K562 (cell line): ENCODE measurements at regions not wholly inside any gene's neighbourhood (a gene's known extent, or its start where the extent isn't known, plus 50 kb on each side); places are given as distances from the start of the nearest gene placed in this dataset.

ENCODE experiments used
- POU5F1 ChIP-seq: fragments of 150-350 bp; IDR thresholded peaks from 2 replicates; pipeline ENCODE4 v1.6.1; 2014; ENCODE audit warnings: borderline replicate concordance, low read length, low read depth, mild to moderate bottlenecking; ENCODE audit not compliant: partially characterized antibody
- TCF7 ChIP-seq: sonication (generic); IDR thresholded peaks from 2 replicates; pipeline ENCODE4 v1.6.1; 2016; ENCODE audit warnings: antibody characterized with exemption, borderline replicate concordance
- TEAD4 ChIP-seq, 2 experiments: sonication (generic) in 1 of 2; formaldehyde crosslinking in 1 of 2; IDR thresholded peaks; 2 replicates each; pipeline versions ENCODE4 v1.6.1 to v1.8.0; 2012 to 2022; ENCODE audit warnings: borderline replicate concordance in 1 of 2, inconsistent platforms in 1 of 2, low read length in 1 of 2, mild to moderate bottlenecking in 1 of 2, missing genetic modification reagents in 1 of 2
- ZNF583 ChIP-seq: fragments of 250-450 bp; sonication (Bioruptor Pico); IDR thresholded peaks from 2 replicates; pipeline ENCODE4 v1.4.0; 2020
- ZSCAN32 ChIP-seq: fragments of 450-650 bp; formaldehyde crosslinking; IDR thresholded peaks from 2 replicates; pipeline ENCODE4 v1.4.0; 2020; ENCODE audit warnings: mild to moderate bottlenecking, moderate library complexity
- TF ChIP-seq, protein P1 (sequence below): fragments of 250-450 bp; sonication (Bioruptor Pico); IDR thresholded peaks from 2 replicates; pipeline ENCODE4 v1.4.0; 2020; ENCODE audit warnings: borderline replicate concordance
- TF ChIP-seq, protein P2 (sequence below): fragments of 450-650 bp; IDR thresholded peaks from one replicate; pipeline ENCODE4 v1.6.1; 2018; ENCODE audit warnings: mild to moderate bottlenecking, moderate library complexity; ENCODE audit not compliant: partially characterized antibody
- TF ChIP-seq, protein P3 (sequence below): sonication (generic); formaldehyde crosslinking; IDR thresholded peaks from 2 replicates; pipeline ENCODE4 v1.9.0; 2022; ENCODE audit warnings: mild to moderate bottlenecking, missing genetic modification reagents
- TF ChIP-seq, protein P4 (sequence below): sonication (generic); formaldehyde crosslinking; IDR thresholded peaks from 2 replicates; pipeline ENCODE4 v1.8.0; 2023; ENCODE audit warnings: mild to moderate bottlenecking, missing genetic modification reagents
- TF ChIP-seq, protein P5 (sequence below): fragments of 450-650 bp; formaldehyde crosslinking; IDR thresholded peaks from 2 replicates; pipeline ENCODE4 v1.4.0; 2022; ENCODE audit warnings: missing genetic modification characterization

DNA sequence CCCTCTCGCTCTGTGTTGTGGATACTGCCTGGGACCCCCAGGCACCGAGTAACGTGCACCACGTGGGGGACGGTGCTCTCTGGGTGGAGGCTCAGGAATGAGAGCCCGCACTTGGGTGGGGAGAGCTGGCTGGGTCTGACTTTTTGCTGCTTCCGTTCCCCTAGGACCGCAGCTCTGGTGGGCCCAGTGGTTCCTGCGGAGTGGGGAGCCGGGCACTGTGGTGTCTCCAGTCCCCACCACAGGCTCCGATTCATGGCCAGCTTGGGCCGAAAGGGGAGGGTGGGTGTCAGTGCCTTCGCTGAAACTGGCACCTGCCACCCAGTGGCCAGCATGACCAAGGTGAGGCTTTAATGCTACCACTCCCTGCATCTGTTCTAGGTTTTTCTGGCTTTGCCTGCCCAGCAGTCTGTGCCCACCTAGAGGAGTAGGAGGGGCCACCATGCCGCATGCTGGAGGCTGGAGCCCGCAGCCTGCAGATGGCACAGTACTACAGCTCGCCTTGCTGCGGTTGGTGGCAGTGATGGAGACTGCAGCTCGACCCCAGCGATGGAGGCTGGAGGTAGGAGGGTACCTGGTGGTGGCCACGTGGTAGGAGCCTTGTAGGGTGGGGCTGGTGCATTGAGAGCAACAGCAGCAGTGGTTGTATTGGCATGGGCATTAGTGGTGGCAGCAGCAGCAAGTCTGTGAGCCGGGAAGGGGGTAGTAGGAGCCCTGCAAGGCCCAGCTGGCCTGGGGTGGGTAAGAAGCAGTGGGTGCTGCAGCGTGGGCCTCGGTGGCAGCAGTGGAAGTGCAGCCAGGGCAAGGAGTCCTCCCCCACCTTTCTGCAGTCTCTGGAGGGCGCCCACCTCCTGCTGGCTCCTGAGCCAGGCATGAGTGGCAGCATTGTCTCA, 118.8 kb upstream of the VPREB1 start (continued):
- TF ChIP-seq, protein P1, sequence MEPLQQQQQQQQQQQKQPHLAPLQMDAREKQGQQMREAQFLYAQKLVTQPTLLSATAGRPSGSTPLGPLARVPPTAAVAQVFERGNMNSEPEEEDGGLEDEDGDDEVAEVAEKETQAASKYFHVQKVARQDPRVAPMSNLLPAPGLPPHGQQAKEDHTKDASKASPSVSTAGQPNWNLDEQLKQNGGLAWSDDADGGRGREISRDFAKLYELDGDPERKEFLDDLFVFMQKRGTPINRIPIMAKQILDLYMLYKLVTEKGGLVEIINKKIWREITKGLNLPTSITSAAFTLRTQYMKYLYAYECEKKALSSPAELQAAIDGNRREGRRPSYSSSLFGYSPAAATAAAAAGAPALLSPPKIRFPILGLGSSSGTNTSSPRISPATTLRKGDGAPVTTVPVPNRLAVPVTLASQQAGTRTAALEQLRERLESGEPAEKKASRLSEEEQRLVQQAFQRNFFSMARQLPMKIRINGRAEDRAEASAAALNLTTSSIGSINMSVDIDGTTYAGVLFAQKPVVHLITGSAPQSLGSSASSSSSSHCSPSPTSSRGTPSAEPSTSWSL (CRISPR knock-in tag) = no peak
- TF ChIP-seq ZSCAN32 = no peak
- TF ChIP-seq POU5F1 = no peak
- TF ChIP-seq TEAD4 (IDR thresholded peaks at IDR 0.05; ENCODE audit: low read length) = no peak
- TF ChIP-seq TEAD4 (CRISPR knock-in tag; IDR thresholded peaks at IDR 0.05; ENCODE audit: borderline replicate concordance) = peak; percentile 74; the same call in 1 of the 2 replicates
- no peak for TF ChIP-seq TCF7
- TF ChIP-seq, protein P2, sequence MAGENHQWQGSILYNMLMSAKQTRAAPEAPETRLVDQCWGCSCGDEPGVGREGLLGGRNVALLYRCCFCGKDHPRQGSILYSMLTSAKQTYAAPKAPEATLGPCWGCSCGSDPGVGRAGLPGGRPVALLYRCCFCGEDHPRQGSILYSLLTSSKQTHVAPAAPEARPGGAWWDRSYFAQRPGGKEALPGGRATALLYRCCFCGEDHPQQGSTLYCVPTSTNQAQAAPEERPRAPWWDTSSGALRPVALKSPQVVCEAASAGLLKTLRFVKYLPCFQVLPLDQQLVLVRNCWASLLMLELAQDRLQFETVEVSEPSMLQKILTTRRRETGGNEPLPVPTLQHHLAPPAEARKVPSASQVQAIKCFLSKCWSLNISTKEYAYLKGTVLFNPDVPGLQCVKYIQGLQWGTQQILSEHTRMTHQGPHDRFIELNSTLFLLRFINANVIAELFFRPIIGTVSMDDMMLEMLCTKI = no peak
- TF ChIP-seq, protein P3, sequence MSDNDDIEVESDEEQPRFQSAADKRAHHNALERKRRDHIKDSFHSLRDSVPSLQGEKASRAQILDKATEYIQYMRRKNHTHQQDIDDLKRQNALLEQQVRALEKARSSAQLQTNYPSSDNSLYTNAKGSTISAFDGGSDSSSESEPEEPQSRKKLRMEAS (CRISPR knock-in tag) = 0 out of 2 replicates have a peak, but pooled peaks have one; percentile 48
- TF ChIP-seq, protein P4, sequence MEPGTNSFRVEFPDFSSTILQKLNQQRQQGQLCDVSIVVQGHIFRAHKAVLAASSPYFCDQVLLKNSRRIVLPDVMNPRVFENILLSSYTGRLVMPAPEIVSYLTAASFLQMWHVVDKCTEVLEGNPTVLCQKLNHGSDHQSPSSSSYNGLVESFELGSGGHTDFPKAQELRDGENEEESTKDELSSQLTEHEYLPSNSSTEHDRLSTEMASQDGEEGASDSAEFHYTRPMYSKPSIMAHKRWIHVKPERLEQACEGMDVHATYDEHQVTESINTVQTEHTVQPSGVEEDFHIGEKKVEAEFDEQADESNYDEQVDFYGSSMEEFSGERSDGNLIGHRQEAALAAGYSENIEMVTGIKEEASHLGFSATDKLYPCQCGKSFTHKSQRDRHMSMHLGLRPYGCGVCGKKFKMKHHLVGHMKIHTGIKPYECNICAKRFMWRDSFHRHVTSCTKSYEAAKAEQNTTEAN (CRISPR knock-in tag) = no peak
- TF ChIP-seq ZNF583 (CRISPR knock-in tag) = no peak
- TF ChIP-seq, protein P5, sequence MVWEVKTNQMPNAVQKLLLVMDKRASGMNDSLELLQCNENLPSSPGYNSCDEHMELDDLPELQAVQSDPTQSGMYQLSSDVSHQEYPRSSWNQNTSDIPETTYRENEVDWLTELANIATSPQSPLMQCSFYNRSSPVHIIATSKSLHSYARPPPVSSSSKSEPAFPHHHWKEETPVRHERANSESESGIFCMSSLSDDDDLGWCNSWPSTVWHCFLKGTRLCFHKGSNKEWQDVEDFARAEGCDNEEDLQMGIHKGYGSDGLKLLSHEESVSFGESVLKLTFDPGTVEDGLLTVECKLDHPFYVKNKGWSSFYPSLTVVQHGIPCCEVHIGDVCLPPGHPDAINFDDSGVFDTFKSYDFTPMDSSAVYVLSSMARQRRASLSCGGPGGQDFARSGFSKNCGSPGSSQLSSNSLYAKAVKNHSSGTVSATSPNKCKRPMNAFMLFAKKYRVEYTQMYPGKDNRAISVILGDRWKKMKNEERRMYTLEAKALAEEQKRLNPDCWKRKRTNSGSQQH = no peak
